ENCODE measurements at regions not wholly inside any gene's neighbourhood (a gene's known extent, or its start where the extent isn't known, plus 50 kb on each side); places are given as distances from the start of the nearest gene placed in this dataset.
"Not testable (repeated sequence)": the region's sequence is repeated elsewhere in the genome, so short reads cannot be mapped to it uniquely, and the experiment has no call there.

DNA sequence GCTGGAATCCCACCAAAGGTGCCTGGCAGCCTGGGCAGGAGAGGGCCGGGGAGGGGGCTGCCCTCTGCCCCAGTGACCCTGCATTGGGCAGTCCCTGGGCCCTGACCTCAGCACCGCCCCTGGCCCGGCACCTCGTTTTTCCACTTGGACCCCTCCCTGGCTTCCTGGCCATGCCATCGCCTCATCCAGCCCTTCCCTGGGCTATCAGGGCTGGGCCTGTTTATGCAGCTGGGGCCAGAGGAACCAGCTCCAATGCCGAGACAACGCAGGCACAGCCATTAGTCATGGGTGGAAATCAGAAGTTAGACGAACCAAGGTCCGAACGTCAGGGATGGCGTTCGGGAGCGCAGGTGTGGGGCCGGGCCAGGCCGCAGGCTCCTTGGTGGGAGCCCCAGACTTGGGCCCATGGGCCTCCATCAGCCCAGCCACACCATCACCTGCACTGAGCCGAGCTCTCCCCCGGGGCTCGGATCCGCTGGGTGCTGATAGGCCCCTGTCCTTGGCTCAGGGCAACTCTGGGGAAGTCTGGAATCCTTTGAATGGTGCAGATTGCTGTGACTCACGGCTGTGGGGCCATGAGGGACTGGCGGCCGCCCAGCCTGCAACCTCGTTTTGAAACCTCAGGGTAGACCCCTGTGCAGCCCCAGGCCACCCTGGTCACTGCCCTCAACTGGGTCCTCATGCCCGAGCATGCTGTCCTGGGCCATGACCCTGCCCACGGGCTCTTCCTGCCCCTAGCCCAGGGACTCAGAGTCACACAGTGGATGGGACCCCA lies 169.4 kb downstream of the KIF26A start:
- TF ChIP-seq, protein P1, sequence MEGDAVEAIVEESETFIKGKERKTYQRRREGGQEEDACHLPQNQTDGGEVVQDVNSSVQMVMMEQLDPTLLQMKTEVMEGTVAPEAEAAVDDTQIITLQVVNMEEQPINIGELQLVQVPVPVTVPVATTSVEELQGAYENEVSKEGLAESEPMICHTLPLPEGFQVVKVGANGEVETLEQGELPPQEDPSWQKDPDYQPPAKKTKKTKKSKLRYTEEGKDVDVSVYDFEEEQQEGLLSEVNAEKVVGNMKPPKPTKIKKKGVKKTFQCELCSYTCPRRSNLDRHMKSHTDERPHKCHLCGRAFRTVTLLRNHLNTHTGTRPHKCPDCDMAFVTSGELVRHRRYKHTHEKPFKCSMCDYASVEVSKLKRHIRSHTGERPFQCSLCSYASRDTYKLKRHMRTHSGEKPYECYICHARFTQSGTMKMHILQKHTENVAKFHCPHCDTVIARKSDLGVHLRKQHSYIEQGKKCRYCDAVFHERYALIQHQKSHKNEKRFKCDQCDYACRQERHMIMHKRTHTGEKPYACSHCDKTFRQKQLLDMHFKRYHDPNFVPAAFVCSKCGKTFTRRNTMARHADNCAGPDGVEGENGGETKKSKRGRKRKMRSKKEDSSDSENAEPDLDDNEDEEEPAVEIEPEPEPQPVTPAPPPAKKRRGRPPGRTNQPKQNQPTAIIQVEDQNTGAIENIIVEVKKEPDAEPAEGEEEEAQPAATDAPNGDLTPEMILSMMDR (conservative IDR thresholded peaks at IDR 0.05; ENCODE audit: low read depth, low read length), result no peak
- no peak for DNase-seq (ENCODE audit: low read depth)
- no peak overlapping the region for H3K4me3 ChIP-seq (ENCODE audit: low read depth, low read length)

DNA sequence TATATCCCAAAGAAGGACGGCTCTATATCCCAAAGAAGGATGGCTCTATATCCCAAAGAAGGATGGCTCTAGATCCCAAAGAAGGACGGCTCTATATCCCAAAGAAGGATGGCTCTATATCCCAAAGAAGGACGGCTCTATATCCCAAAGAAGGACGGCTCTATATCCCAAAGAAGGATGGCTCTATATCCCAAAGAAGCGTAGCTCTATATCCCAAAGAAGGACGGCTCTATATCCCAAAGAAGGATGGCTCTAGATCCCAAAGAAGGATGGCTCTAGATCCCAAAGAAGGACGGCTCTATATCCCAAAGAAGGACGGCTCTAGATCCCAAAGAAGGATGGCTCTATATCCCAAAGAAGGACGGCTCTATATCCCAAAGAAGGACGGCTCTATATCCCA lies 170.1 kb downstream of the KIF26A start:
- H3K4me3 ChIP-seq (ENCODE audit: low read depth, low read length); DNase-seq (ENCODE audit: low read depth): not testable (repeated sequence)

DNA sequence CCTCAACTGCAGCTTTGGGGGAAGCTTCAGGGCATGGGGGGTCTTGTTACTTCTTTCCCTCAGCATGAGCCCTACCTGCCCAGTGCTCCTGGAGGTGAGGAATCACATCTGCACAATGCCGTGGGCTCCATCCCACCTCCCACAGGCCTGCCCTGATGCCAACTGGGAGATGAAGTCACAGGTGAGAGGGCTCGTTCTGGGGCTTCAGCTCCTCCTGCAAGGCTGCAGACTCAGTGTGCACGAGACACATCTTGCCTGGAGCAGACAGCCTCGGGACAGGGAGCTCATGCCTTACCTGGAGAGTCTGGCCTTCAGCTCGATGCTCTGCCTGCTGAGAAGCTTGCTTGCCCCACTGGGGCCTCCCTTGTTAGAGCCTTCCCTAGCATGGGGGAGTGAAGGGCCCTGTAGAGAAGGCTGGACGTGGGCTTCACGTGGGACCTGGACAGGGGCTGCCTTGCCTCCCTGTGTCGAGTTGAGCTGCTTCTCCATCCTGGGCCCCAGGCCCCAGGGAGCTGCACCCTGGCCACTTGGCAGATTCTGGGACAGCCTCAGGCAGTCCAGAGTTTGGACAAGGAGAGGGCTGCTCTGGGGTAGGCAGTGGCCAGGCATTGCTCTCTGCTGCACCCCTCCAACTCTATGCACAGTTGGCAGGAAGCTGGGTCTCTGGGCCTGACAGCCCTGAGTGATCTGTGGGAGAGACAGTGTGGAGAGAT lies 171.4 kb downstream of the KIF26A start:
- TF ChIP-seq, protein P1 (conservative IDR thresholded peaks at IDR 0.05; ENCODE audit: low read depth, low read length), result no peak
- no peak for DNase-seq (ENCODE audit: low read depth)
- no peak overlapping the region for H3K4me3 ChIP-seq (ENCODE audit: low read depth, low read length)

DNA sequence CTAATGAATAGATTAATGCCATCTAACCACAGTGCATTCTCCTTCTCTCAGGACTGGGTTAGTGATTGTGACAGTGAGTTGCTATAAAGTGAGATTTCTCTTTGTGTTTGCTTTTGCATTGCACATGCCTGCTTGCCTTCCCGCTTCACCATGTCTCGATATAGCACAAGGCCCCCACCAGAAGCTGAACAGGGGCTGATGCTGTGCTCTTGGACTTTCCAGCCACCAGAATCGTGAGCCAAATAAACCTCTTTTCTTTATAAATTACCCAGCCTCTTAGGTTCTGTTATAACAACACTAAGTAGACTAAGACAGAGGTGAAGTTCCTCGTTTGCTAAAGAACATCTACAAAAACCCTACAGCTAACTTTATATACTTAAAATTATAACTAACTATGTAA lies 173.0 kb downstream of the KIF26A start:
- DNase-seq (ENCODE audit: low read depth), result no peak
- no peak overlapping the region for H3K4me3 ChIP-seq (ENCODE audit: low read depth, low read length)
- TF ChIP-seq, protein P1 (conservative IDR thresholded peaks at IDR 0.05; ENCODE audit: low read depth, low read length), result no peak

DNA sequence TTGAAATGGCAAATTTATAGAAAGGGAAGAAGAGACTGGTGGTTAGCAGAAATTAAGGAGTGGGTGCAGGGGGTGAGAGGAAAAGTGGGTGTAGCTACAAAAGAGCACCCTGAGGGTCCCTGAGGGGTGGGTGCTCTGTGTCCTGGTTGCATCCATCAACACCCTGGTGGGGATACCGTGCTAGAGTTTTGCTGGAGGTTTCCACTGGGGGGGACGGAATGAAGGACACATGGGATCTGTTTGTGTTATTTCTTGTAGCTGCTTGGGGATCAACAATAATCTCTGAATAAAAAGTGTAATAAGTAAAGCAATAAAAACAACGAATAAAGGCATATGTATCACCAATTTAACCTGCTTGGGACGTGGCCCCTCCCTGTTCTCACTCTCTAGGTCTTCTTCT lies 175.3 kb downstream of the KIF26A start:
- no peak for DNase-seq (ENCODE audit: low read depth)
- H3K4me3 ChIP-seq (ENCODE audit: low read depth, low read length), result no peak overlapping the region
- TF ChIP-seq, protein P1 (conservative IDR thresholded peaks at IDR 0.05; ENCODE audit: low read depth, low read length), result no peak

DNA sequence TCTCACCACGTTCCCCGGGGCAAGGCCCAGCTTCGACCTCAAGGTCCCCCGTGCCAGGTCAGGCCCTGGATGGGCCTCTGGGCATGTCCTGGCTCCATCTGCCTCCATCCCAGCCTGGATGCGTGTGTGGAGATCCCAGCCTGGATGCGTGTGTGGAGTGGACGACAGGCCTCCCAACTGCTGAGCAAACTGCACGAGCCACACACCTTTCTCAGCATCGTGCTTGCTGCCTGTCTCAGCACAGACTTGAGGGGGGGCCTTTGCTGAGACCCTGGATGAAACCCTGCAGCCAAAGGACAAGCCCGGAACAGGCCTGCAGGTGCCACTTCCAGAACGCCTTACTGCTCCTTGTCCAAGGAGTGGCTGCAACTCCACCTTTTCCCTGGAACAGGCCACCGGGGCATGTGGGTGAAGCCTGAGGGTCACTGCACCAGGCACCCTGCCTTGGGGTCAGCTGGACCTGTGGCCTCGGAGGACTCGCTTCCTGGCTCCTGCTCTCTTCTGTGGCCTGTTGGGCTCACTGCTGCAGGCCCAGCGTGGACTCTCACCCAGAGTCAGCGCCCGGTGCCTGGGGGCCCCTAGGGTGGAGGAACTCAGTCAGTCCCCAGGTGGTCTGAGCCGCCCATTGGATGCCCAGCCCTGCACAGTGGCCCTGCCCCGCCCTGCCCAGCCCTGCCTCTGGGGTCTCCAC lies 176.0 kb downstream of the KIF26A start:
- TF ChIP-seq, protein P1 (conservative IDR thresholded peaks at IDR 0.05; ENCODE audit: low read depth, low read length), result no peak
- H3K4me3 ChIP-seq (ENCODE audit: low read depth, low read length), result no peak overlapping the region
- DNase-seq (ENCODE audit: low read depth), result no peak

DNA sequence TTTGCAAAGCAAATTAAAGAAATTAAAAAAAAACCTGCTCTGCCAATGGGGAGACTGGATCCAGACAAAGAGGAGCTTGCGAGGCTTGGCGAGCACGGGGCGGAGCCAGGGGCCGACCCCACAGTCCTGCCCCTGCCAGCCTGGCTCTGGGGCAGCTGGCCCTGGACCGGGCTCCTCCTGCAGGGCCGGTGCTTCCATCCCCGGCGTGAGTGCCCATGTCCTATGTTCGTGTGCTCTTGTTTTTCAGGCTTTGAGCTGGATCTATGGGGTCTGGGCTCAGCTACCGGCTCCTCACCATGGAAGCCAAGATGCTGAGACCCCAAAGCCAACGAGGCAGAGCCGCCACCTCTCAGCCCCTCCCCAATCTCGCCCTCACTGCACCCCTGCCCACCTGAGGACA lies 176.8 kb downstream of the KIF26A start:
- TF ChIP-seq, protein P1 (conservative IDR thresholded peaks at IDR 0.05; ENCODE audit: low read depth, low read length), result no peak
- DNase-seq (ENCODE audit: low read depth), result no peak
- H3K4me3 ChIP-seq (ENCODE audit: low read depth, low read length), result no peak overlapping the region

All from epithelial cell of proximal tubule (primary cell).